ENCODE measurements at regions not wholly inside any gene's neighbourhood (a gene's known extent, or its start where the extent isn't known, plus 50 kb on each side); places are given as distances from the start of the nearest gene placed in this dataset.

- peaks cover 0 to 3% (median 0%) of the 10 kb centered on the region in 3 donors for H3K4me1 ChIP-seq (ENCODE audit: control insufficient read depth in 2 of 3, insufficient read depth in 2 of 3, low read depth in 1 of 3, low read length in 3 of 3)
- no peak for DNase-seq
- H3K9me3 ChIP-seq (ENCODE audit: control insufficient read depth in 2 of 3, insufficient read depth in 1 of 3, low read length in 3 of 3), result no peaks in the 10 kb centered on the region
- H3K36me3 ChIP-seq (ENCODE audit: control insufficient read depth in 2 of 3, insufficient read depth in 3 of 3, low read length in 3 of 3), result no peaks in the 10 kb centered on the region
- no peak for TF ChIP-seq CTCF (IDR thresholded peaks at IDR 0.05; ENCODE audit: borderline replicate concordance, extremely low read depth, insufficient read depth)
- H3K27me3 ChIP-seq (ENCODE audit: control insufficient read depth, insufficient read depth, low read length), result no peaks in the 10 kb centered on the region
- H3K4me3 ChIP-seq (ENCODE audit: low read length in 3 of 3), result no peak overlapping the region
- intact Hi-C loops (cut with DNase I), result no loop called here
- H3K9ac ChIP-seq (ENCODE audit: low read length in 3 of 3), result no peak overlapping the region
- no peak overlapping the region for H3K27ac ChIP-seq (ENCODE audit: low read depth in 2 of 2, low read length in 2 of 2)
- FAIRE-seq, result no peak
These were observed 558.2 kb upstream of the PIK3C3 start for GRCh38 chr18:41396861-41397260.

- no peak for TF ChIP-seq CTCF (IDR thresholded peaks at IDR 0.05; ENCODE audit: borderline replicate concordance, extremely low read depth, insufficient read depth)
- Histone ChIP-seq H3K4me1 (ENCODE audit: control insufficient read depth in 2 of 3, insufficient read depth in 2 of 3, low read depth in 1 of 3, low read length in 3 of 3) (peaks cover 0 to 3% (median 0%) of the 10 kb centered on the region in 3 donors), H3K27ac (ENCODE audit: low read depth in 2 of 2, low read length in 2 of 2) (no peak overlapping the region), H3K4me3 (ENCODE audit: low read length in 3 of 3) (no peak overlapping the region), H3K9ac (ENCODE audit: low read length in 3 of 3) (no peak overlapping the region), H3K36me3 (ENCODE audit: control insufficient read depth in 2 of 3, insufficient read depth in 3 of 3, low read length in 3 of 3) (no peaks in the 10 kb centered on the region), H3K9me3 (ENCODE audit: control insufficient read depth in 2 of 3, insufficient read depth in 1 of 3, low read length in 3 of 3) (no peaks in the 10 kb centered on the region), H3K27me3 (ENCODE audit: control insufficient read depth, insufficient read depth, low read length) (no peaks in the 10 kb centered on the region)
- DNase-seq (no peak), FAIRE-seq (no peak)
- intact Hi-C loops (cut with DNase I), result no loop called here
These were observed 558.8 kb upstream of the PIK3C3 start for GRCh38 chr18:41396211-41396610.

- no peak overlapping the region for H3K9ac ChIP-seq (ENCODE audit: low read length in 3 of 3)
- no peak for TF ChIP-seq CTCF (IDR thresholded peaks at IDR 0.05; ENCODE audit: borderline replicate concordance, extremely low read depth, insufficient read depth)
- no peak overlapping the region for H3K27ac ChIP-seq (ENCODE audit: low read depth in 2 of 2, low read length in 2 of 2)
- peaks cover 0 to 3% (median 0%) of the 10 kb centered on the region in 3 donors for H3K4me1 ChIP-seq (ENCODE audit: control insufficient read depth in 2 of 3, insufficient read depth in 2 of 3, low read depth in 1 of 3, low read length in 3 of 3)
- DNase-seq (no peak), FAIRE-seq (no peak)
- H3K4me3 ChIP-seq (ENCODE audit: low read length in 3 of 3), result no peak overlapping the region
- no peaks in the 10 kb centered on the region for H3K9me3 ChIP-seq (ENCODE audit: control insufficient read depth in 2 of 3, insufficient read depth in 1 of 3, low read length in 3 of 3)
- H3K27me3 ChIP-seq (ENCODE audit: control insufficient read depth, insufficient read depth, low read length), result no peaks in the 10 kb centered on the region
- intact Hi-C loops (cut with DNase I), result no loop called here
- no peaks in the 10 kb centered on the region for H3K36me3 ChIP-seq (ENCODE audit: control insufficient read depth in 2 of 3, insufficient read depth in 3 of 3, low read length in 3 of 3)
These were observed 559.3 kb upstream of the PIK3C3 start for GRCh38 chr18:41395695-41396094.
